Tibial nerve (tissue), 4 donors: ENCODE measurements at regions not wholly inside any gene's neighbourhood (a gene's known extent, or its start where the extent isn't known, plus 50 kb on each side); places are given as distances from the start of the nearest gene placed in this dataset.

Experiments used
- DNase-seq, 2 donors: peaks; one replicate each; pipeline ENCODE4 v3.0.0-alpha.2; 2019; ENCODE audit warnings: low spot score in 2 of 2
- H3K27ac ChIP-seq, 4 donors: fragments of 200-600 bp; sonication (generic) in 3 of 4; one replicate each; pipeline ENCODE4 v1.5.1; 2017 to 2019; ENCODE audit warnings: mild to moderate bottlenecking in 1 of 4
- H3K27me3 ChIP-seq, 2 donors: fragments of 200-600 bp; sonication (generic) in 1 of 2; one replicate each; pipeline versions ENCODE4 v1.5.1 to v1.6.0; 2017 to 2019
- H3K36me3 ChIP-seq, 3 donors: fragments of 200-600 bp; sonication (generic); one replicate each; pipeline ENCODE4 v1.5.1; 2018 to 2019
- H3K4me1 ChIP-seq, 4 donors: fragments of 200-600 bp; sonication (generic) in 3 of 4; one replicate each; pipeline ENCODE4 v1.5.1; 2017 to 2019
- H3K4me3 ChIP-seq, 4 donors: fragments of 200-600 bp; sonication (generic) in 3 of 4; one replicate each; pipeline ENCODE4 v1.5.1; 2017 to 2019; ENCODE audit warnings: mild to moderate bottlenecking in 1 of 4, moderate library complexity in 1 of 4
- H3K9me3 ChIP-seq, 4 donors: fragments of 200-600 bp; sonication (generic) in 3 of 4; one replicate each; pipeline ENCODE4 v1.5.1; 2017 to 2019
- EP300 ChIP-seq, 2 donors: sonication (generic); formaldehyde crosslinking; IDR thresholded peaks; one replicate each; pipeline ENCODE4 v1.6.1; 2017; ENCODE audit warnings: antibody characterized with exemption in 2 of 2, mild to moderate bottlenecking in 1 of 2
- POLR2A ChIP-seq, 2 donors: fragments of 450-650 bp; IDR thresholded peaks; one replicate each; pipeline ENCODE4 v1.6.1; 2017; ENCODE audit warnings: antibody characterized with exemption in 2 of 2, mild to moderate bottlenecking in 2 of 2, moderate library complexity in 2 of 2
- WGBS, 2 donors: methylation state at CpG; one replicate each; pipeline ENCODE4 v1.1.5; 2018; 5-methylcytosine and 5-hydroxymethylcytosine counted together
- TF ChIP-seq, protein P1 (sequence below), 5 experiments: fragments of 200-600 bp in 3 of 5; fragments of 450-650 bp in 2 of 5; sonication (generic) in 3 of 5; IDR thresholded peaks; one replicate each; pipeline ENCODE4 v1.5.1; 2016 to 2019; ENCODE audit warnings: antibody characterized with exemption in 5 of 5, mild to moderate bottlenecking in 3 of 5, moderate library complexity in 2 of 5

GRCh38 chr12:17975763-17976162 lies 114.2 kb downstream of the RERGL start:
- no peaks in the 10 kb centered on the region for H3K27me3 ChIP-seq
- H3K9me3 ChIP-seq: no peaks in the 10 kb centered on the region
- H3K36me3 ChIP-seq: no peaks in the 10 kb centered on the region
- TF ChIP-seq EP300 (IDR thresholded peaks at IDR 0.05): no peak
- TF ChIP-seq, protein P1, sequence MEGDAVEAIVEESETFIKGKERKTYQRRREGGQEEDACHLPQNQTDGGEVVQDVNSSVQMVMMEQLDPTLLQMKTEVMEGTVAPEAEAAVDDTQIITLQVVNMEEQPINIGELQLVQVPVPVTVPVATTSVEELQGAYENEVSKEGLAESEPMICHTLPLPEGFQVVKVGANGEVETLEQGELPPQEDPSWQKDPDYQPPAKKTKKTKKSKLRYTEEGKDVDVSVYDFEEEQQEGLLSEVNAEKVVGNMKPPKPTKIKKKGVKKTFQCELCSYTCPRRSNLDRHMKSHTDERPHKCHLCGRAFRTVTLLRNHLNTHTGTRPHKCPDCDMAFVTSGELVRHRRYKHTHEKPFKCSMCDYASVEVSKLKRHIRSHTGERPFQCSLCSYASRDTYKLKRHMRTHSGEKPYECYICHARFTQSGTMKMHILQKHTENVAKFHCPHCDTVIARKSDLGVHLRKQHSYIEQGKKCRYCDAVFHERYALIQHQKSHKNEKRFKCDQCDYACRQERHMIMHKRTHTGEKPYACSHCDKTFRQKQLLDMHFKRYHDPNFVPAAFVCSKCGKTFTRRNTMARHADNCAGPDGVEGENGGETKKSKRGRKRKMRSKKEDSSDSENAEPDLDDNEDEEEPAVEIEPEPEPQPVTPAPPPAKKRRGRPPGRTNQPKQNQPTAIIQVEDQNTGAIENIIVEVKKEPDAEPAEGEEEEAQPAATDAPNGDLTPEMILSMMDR (IDR thresholded peaks at IDR 0.05): no peak
- no peak for TF ChIP-seq POLR2A (IDR thresholded peaks at IDR 0.05)
- no peak overlapping the region for H3K27ac ChIP-seq
- WGBS, 2 donors: 82 to 86% methylated on average over 1 of the region's 1 CpG
- H3K4me1 ChIP-seq: no peaks in the 10 kb centered on the region
- no peak for DNase-seq
- H3K4me3 ChIP-seq: no peak overlapping the region

GRCh38 chr12:17975239-17975638 lies 114.8 kb downstream of the RERGL start:
- TF ChIP-seq POLR2A (IDR thresholded peaks at IDR 0.05) (no peak), EP300 (IDR thresholded peaks at IDR 0.05) (no peak)
- TF ChIP-seq, protein P1 (IDR thresholded peaks at IDR 0.05): no peak
- H3K27me3 ChIP-seq: no peaks in the 10 kb centered on the region
- H3K27ac ChIP-seq: no peak overlapping the region
- H3K4me1 ChIP-seq: no peaks in the 10 kb centered on the region
- no peaks in the 10 kb centered on the region for H3K9me3 ChIP-seq
- WGBS, 2 donors: 88 to 97% methylated on average over 2 of the region's 2 CpGs
- no peak for DNase-seq
- H3K4me3 ChIP-seq: no peak overlapping the region
- H3K36me3 ChIP-seq: no peaks in the 10 kb centered on the region

DNA sequence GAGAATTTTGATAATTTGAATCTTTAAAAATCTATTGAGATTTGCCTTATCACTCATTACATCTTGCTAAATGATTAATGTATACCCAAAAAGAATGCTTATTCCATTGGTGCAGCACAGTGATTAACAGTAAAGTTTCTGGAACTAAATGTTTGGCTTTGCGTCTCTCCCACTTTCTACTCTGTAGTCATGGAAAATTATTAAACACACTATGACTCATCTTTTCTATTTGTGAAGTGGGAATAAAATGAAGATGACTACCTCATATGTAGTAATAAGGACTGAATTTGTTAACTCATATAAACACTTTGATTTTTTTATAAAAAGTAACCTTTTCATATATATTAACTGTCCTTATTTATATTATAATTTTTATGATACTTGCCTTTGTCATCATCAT lies 118.1 kb downstream of the RERGL start:
- peaks cover 0 to 3% (median 0%) of the 10 kb centered on the region in 4 donors for H3K9me3 ChIP-seq
- no peaks in the 10 kb centered on the region for H3K4me1 ChIP-seq
- no peak overlapping the region for H3K4me3 ChIP-seq
- DNase-seq: no peak
- 74 to 79% methylated on average over 1 of the region's 1 CpG for WGBS, 2 donors
- TF ChIP-seq POLR2A (IDR thresholded peaks at IDR 0.05) (no peak), EP300 (IDR thresholded peaks at IDR 0.05) (no peak)
- TF ChIP-seq, protein P1 (IDR thresholded peaks at IDR 0.05): no peak
- H3K36me3 ChIP-seq: no peaks in the 10 kb centered on the region
- no peak overlapping the region for H3K27ac ChIP-seq
- H3K27me3 ChIP-seq: no peaks in the 10 kb centered on the region

- TF ChIP-seq, protein P1 (IDR thresholded peaks at IDR 0.05): no peak
- TF ChIP-seq EP300 (IDR thresholded peaks at IDR 0.05) (no peak), POLR2A (IDR thresholded peaks at IDR 0.05) (no peak)
These were observed 135.2 kb downstream of the RERGL start for GRCh38 chr12:17954788-17955187.

DNA sequence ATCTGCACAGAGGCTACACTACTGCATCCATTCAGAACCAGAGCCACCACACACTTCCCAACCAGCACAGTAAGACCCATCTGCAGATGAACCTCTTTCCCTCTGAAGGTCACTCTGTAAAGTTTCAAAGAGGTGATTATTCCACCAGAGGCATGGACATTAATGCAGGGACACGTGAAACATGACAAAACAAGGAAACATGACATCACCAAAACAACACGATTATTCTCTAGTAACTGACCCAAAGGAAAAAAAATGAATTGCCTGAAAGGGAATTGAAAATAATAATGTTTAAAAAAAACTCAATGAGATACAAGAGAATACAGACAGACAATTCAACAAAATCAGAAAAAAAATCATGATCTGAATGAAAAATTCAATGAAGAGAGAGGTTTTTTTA lies 139.1 kb downstream of the RERGL start:
- DNase-seq: no peak
- Histone ChIP-seq H3K27ac (no peak overlapping the region), H3K4me3 (no peak overlapping the region), H3K27me3 (no peaks in the 10 kb centered on the region), H3K36me3 (no peaks in the 10 kb centered on the region), H3K9me3 (no peaks in the 10 kb centered on the region), H3K4me1 (no peaks in the 10 kb centered on the region)
- WGBS, 2 donors: 34 to 40% methylated on average over 2 of the region's 2 CpGs
- TF ChIP-seq EP300 (IDR thresholded peaks at IDR 0.05): no peak
- TF ChIP-seq, protein P1 (IDR thresholded peaks at IDR 0.05): no peak
- TF ChIP-seq POLR2A (IDR thresholded peaks at IDR 0.05): no peak

More at GRCh38 chr12:17954788-17955187, 135.2 kb downstream of the RERGL start:
- H3K4me3 ChIP-seq: no peak overlapping the region
- no peak for DNase-seq
- H3K4me1 ChIP-seq: no peaks in the 10 kb centered on the region
- 66 to 77% methylated on average over 3 of the region's 3 CpGs for WGBS, 2 donors
- H3K27me3 ChIP-seq: no peaks in the 10 kb centered on the region
- no peaks in the 10 kb centered on the region for H3K9me3 ChIP-seq
- H3K27ac ChIP-seq: no peak overlapping the region
- H3K36me3 ChIP-seq: no peaks in the 10 kb centered on the region
